ENCODE measurements at regions not wholly inside any gene's neighbourhood (a gene's known extent, or its start where the extent isn't known, plus 50 kb on each side); places are given as distances from the start of the nearest gene placed in this dataset.

GRCh38 chr1:166305371-166305770 is 138.6 kb upstream of the FAM78B start:
- no peak for TF ChIP-seq POLR2A (IDR thresholded peaks at IDR 0.05)
- TF ChIP-seq CTCF (IDR thresholded peaks at IDR 0.05 in 8 of 11, conservative IDR thresholded peaks at IDR 0.05 in 3 of 11), result no peak
- TF ChIP-seq POLR2AphosphoS5 (IDR thresholded peaks at IDR 0.05), result no peak
